ENCODE measurements at regions not wholly inside any gene's neighbourhood (a gene's known extent, or its start where the extent isn't known, plus 50 kb on each side); places are given as distances from the start of the nearest gene placed in this dataset.

- TF ChIP-seq, protein P1, sequence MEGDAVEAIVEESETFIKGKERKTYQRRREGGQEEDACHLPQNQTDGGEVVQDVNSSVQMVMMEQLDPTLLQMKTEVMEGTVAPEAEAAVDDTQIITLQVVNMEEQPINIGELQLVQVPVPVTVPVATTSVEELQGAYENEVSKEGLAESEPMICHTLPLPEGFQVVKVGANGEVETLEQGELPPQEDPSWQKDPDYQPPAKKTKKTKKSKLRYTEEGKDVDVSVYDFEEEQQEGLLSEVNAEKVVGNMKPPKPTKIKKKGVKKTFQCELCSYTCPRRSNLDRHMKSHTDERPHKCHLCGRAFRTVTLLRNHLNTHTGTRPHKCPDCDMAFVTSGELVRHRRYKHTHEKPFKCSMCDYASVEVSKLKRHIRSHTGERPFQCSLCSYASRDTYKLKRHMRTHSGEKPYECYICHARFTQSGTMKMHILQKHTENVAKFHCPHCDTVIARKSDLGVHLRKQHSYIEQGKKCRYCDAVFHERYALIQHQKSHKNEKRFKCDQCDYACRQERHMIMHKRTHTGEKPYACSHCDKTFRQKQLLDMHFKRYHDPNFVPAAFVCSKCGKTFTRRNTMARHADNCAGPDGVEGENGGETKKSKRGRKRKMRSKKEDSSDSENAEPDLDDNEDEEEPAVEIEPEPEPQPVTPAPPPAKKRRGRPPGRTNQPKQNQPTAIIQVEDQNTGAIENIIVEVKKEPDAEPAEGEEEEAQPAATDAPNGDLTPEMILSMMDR (conservative IDR thresholded peaks at IDR 0.05), result no peak
- H3K27ac ChIP-seq, result no peak overlapping the region
Measured at GRCh38 chr1:4371849-4372248, 282.6 kb upstream of the AJAP1 start.

GRCh38 chr1:4375812-4376211 is 278.6 kb upstream of the AJAP1 start:
- H3K27ac ChIP-seq, result no peak overlapping the region
- TF ChIP-seq, protein P1 (conservative IDR thresholded peaks at IDR 0.05), result no peak

GRCh38 chr1:4379451-4380175 is 274.8 kb upstream of the AJAP1 start:
- H3K27ac ChIP-seq, result no peak overlapping the region
- TF ChIP-seq, protein P1 (conservative IDR thresholded peaks at IDR 0.05), result no peak

DNA sequence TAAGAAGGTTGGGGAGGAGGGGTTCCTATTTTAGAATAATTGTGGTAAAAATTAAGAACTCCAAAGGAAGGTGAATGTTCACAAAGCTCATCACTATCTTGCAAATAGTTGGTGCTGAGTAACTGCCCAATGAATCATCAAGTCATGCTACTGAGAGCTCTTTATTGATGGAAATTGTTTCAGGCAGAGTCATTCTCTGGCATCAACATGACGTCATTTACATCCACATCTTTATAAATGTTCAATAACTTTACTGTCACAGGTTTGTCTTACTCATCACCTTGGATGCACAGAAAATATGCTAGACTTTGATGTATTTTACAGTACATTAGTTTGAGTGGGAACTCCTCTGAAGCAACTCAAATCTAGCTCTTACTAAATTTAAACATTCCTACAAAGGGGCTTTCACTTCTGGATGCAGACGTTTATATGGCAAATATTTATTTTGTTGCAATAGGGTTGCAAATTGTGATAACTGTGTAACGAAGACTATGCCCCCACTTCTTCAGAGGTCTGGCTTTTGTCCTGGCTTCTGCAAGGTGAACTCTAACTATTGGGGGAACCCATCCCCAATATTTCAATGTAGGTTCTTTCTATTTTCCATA is 273.7 kb upstream of the AJAP1 start:
- TF ChIP-seq, protein P1 (conservative IDR thresholded peaks at IDR 0.05), result no peak
- no peak overlapping the region for H3K27ac ChIP-seq

GRCh38 chr1:4393191-4393590 is 261.2 kb upstream of the AJAP1 start:
- TF ChIP-seq, protein P1 (conservative IDR thresholded peaks at IDR 0.05), result no peak
- H3K27ac ChIP-seq, result no peak overlapping the region

DNA sequence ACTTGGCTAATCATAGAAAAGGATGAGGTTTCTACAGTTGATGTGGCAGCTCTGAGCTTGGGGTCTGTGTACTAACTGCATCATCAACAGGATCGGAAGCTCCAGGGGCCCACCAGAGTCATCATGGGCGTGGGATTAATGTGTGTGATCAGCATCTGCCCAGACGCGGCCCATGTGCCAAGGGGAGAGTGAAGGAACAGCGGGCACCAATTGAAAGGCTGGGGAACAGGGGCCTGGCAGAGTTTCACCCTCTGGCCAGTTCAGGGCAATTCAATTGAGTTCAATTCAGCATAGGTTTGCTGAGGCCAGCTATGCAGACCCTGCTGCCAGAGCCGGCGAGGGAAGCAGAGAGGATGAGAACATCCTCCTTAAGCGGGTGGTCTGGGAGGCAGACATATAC is 260.0 kb upstream of the AJAP1 start:
- H3K27ac ChIP-seq, result no peak overlapping the region
- TF ChIP-seq, protein P1 (conservative IDR thresholded peaks at IDR 0.05), result no peak

- H3K27ac ChIP-seq, result no peak overlapping the region
- TF ChIP-seq, protein P1 (conservative IDR thresholded peaks at IDR 0.05), result no peak
Measured at GRCh38 chr1:4395158-4395557, 259.3 kb upstream of the AJAP1 start.

Data from VCaP (cell line).